A172 (cell line): ENCODE measurements at regions not wholly inside any gene's neighbourhood (a gene's known extent, or its start where the extent isn't known, plus 50 kb on each side); places are given as distances from the start of the nearest gene placed in this dataset.
A peak's percentile ranks its signal among the peaks of the same experiment; 100 is the strongest.

Source experiments
- DNase-seq: peaks from one replicate; pipeline ENCODE4 v3.0.0-alpha.2; 2015; ENCODE audit warnings: low spot score

- no peak for DNase-seq
Observed at GRCh38 chr19:31402529-31403316, 53.5 kb upstream of the TSHZ3 start.

GRCh38 chr19:31406106-31406505, 56.9 kb upstream of the TSHZ3 start:
- no peak for DNase-seq

- DNase-seq, result peak; percentile 94
Observed at GRCh38 chr19:31408460-31409124, 59.4 kb upstream of the TSHZ3 start.

GRCh38 chr19:31413353-31413752, 64.1 kb upstream of the TSHZ3 start:
- no peak for DNase-seq

- no peak for DNase-seq
Observed at GRCh38 chr19:31415322-31415721, 66.1 kb upstream of the TSHZ3 start.

GRCh38 chr19:31416548-31416947, 67.3 kb upstream of the TSHZ3 start:
- no peak for DNase-seq

GRCh38 chr19:31418055-31418454, 68.8 kb upstream of the TSHZ3 start:
- DNase-seq, result no peak

- DNase-seq, result no peak
Observed at GRCh38 chr19:31418692-31419430, 69.6 kb upstream of the TSHZ3 start.

GRCh38 chr19:31419871-31420445, 70.7 kb upstream of the TSHZ3 start:
- DNase-seq, result no peak

GRCh38 chr19:31421082-31421481, 71.8 kb upstream of the TSHZ3 start:
- DNase-seq, result no peak

- no peak for DNase-seq
Observed at GRCh38 chr19:31421856-31422255, 72.6 kb upstream of the TSHZ3 start.

- DNase-seq, result no peak
Observed at GRCh38 chr19:31423896-31424295, 74.7 kb upstream of the TSHZ3 start.

- DNase-seq, result no peak
Observed at GRCh38 chr19:31424861-31425620, 75.8 kb upstream of the TSHZ3 start.

GRCh38 chr19:31427857-31428256, 78.6 kb upstream of the TSHZ3 start:
- DNase-seq, result no peak

GRCh38 chr19:31430381-31430780, 81.1 kb upstream of the TSHZ3 start:
- no peak for DNase-seq

GRCh38 chr19:31432201-31432810, 83.1 kb upstream of the TSHZ3 start:
- no peak for DNase-seq

- peak; percentile 43 for DNase-seq
Observed at GRCh38 chr19:31436121-31436776, 87.0 kb upstream of the TSHZ3 start.

GRCh38 chr19:31438401-31439269, 89.4 kb upstream of the TSHZ3 start:
- DNase-seq, result no peak

- no peak for DNase-seq
Observed at GRCh38 chr19:31439270-31439573, 90.0 kb upstream of the TSHZ3 start.

- DNase-seq, result no peak
Observed at GRCh38 chr19:31444931-31445330, 95.7 kb upstream of the TSHZ3 start.
